Suppressor macrophage (primary cell): ENCODE measurements at regions not wholly inside any gene's neighbourhood (a gene's known extent, or its start where the extent isn't known, plus 50 kb on each side); places are given as distances from the start of the nearest gene placed in this dataset.
"Not testable (repeated sequence)": the region's sequence is repeated elsewhere in the genome, so short reads cannot be mapped to it uniquely, and the experiment has no call there.

Experiments
- DNase-seq, 4 experiments: peaks; one replicate each; pipeline ENCODE4 v3.0.0-alpha.2; 2020 to 2022

- DNase-seq = no peak
Measured at GRCh38 chr5:57878301-57878722, 395.7 kb upstream of the ACTBL2 start.

GRCh38 chr5:57871496-57871895, 388.9 kb upstream of the ACTBL2 start:
- DNase-seq = no peak

GRCh38 chr5:57870267-57870666, 387.7 kb upstream of the ACTBL2 start:
- not testable (repeated sequence) for DNase-seq

GRCh38 chr5:57863661-57864060, 381.1 kb upstream of the ACTBL2 start:
- DNase-seq = no peak

- peak in 3 of 4 experiments; percentile 0 to 35 (median 10) for DNase-seq
Measured at GRCh38 chr5:57862942-57863341, 380.3 kb upstream of the ACTBL2 start.

- DNase-seq = no peak
Measured at GRCh38 chr5:57862471-57862911, 379.9 kb upstream of the ACTBL2 start.

- no peak for DNase-seq
Measured at GRCh38 chr5:57859626-57860025, 377.0 kb upstream of the ACTBL2 start.

- no peak for DNase-seq
Measured at GRCh38 chr5:57858905-57859304, 376.3 kb upstream of the ACTBL2 start.

- no peak for DNase-seq
Measured at GRCh38 chr5:57857696-57858095, 375.1 kb upstream of the ACTBL2 start.

GRCh38 chr5:57855831-57856230, 373.2 kb upstream of the ACTBL2 start:
- DNase-seq = no peak

GRCh38 chr5:57853929-57854697, 371.5 kb upstream of the ACTBL2 start:
- no peak for DNase-seq

GRCh38 chr5:57850109-57850508, 367.5 kb upstream of the ACTBL2 start:
- no peak for DNase-seq

GRCh38 chr5:57845025-57845424, 362.4 kb upstream of the ACTBL2 start:
- no peak for DNase-seq

- no peak for DNase-seq
Measured at GRCh38 chr5:57844410-57844809, 361.8 kb upstream of the ACTBL2 start.

- DNase-seq = no peak
Measured at GRCh38 chr5:57843059-57843367, 360.4 kb upstream of the ACTBL2 start.

GRCh38 chr5:57842364-57843058, 359.9 kb upstream of the ACTBL2 start:
- DNase-seq = no peak

- DNase-seq = no peak
Measured at GRCh38 chr5:57841676-57842363, 359.2 kb upstream of the ACTBL2 start.

GRCh38 chr5:57839437-57840079, 356.9 kb upstream of the ACTBL2 start:
- DNase-seq = no peak

GRCh38 chr5:57839025-57839424, 356.4 kb upstream of the ACTBL2 start:
- DNase-seq = no peak

- DNase-seq = no peak
Measured at GRCh38 chr5:57836921-57837320, 354.3 kb upstream of the ACTBL2 start.

- DNase-seq = no peak
Measured at GRCh38 chr5:57836331-57836730, 353.7 kb upstream of the ACTBL2 start.

- no peak for DNase-seq
Measured at GRCh38 chr5:57834829-57835608, 352.4 kb upstream of the ACTBL2 start.
